Stomach (tissue), 4 donors: ENCODE measurements at regions not wholly inside any gene's neighbourhood (a gene's known extent, or its start where the extent isn't known, plus 50 kb on each side); places are given as distances from the start of the nearest gene placed in this dataset.

Experiments
- CTCF ChIP-seq, 7 experiments: fragments of 450-650 bp in 4 of 7; fragments of 200-600 bp in 3 of 7; sonication (generic) in 3 of 7; IDR thresholded peaks; one replicate each; pipeline ENCODE4 v1.5.1; 2016 to 2019; ENCODE audit warnings: antibody characterized with exemption in 7 of 7, control low read depth in 2 of 7, mild to moderate bottlenecking in 1 of 7
- EP300 ChIP-seq: sonication (generic); formaldehyde crosslinking; IDR thresholded peaks from one replicate; pipeline ENCODE4 v1.6.1; 2017; ENCODE audit warnings: antibody characterized with exemption
- POLR2A ChIP-seq, 4 donors: fragments of 450-650 bp; IDR thresholded peaks; one replicate each; pipeline ENCODE4 v1.6.1; 2016; ENCODE audit warnings: antibody characterized with exemption in 4 of 4, control low read depth in 2 of 4, mild to moderate bottlenecking in 1 of 4, moderate library complexity in 1 of 4
- POLR2AphosphoS5 ChIP-seq, 3 donors: sonication (generic); formaldehyde crosslinking; IDR thresholded peaks; one replicate each; pipeline ENCODE4 v1.6.1; 2016; ENCODE audit warnings: antibody characterized with exemption in 3 of 3

- TF ChIP-seq CTCF (IDR thresholded peaks at IDR 0.05): no peak
- TF ChIP-seq EP300: no peak
- no peak for TF ChIP-seq POLR2AphosphoS5 (IDR thresholded peaks at IDR 0.05)
- TF ChIP-seq POLR2A (IDR thresholded peaks at IDR 0.05): no peak
These were observed 307.2 kb downstream of the MYCN start for GRCh38 chr2:16247326-16248122.
